ENCODE measurements at regions not wholly inside any gene's neighbourhood (a gene's known extent, or its start where the extent isn't known, plus 50 kb on each side); places are given as distances from the start of the nearest gene placed in this dataset.

GRCh38 chr13:77388944-77389624, 62.2 kb upstream of the MYCBP2 start:
- DNase-seq (ENCODE audit: low read depth, low spot score), result no peak
- in situ Hi-C loops (cut with HindIII; ENCODE audit: low pct_unique_long_range_greater_than_20kb, low sequenced_read_pairs), result no loop called here

- in situ Hi-C loops (cut with HindIII; ENCODE audit: low pct_unique_long_range_greater_than_20kb, low sequenced_read_pairs), result no loop called here
- no peak for DNase-seq (ENCODE audit: low read depth, low spot score)
Observed at GRCh38 chr13:77387607-77388200, 60.8 kb upstream of the MYCBP2 start.

GRCh38 chr13:77386880-77387606, 60.1 kb upstream of the MYCBP2 start:
- peak; percentile 15 for DNase-seq (ENCODE audit: low read depth, low spot score)
- in situ Hi-C loops (cut with HindIII; ENCODE audit: low pct_unique_long_range_greater_than_20kb, low sequenced_read_pairs), result no loop called here

GRCh38 chr13:77386046-77386445, 59.2 kb upstream of the MYCBP2 start:
- no peak for DNase-seq (ENCODE audit: low read depth, low spot score)
- in situ Hi-C loops (cut with HindIII; ENCODE audit: low pct_unique_long_range_greater_than_20kb, low sequenced_read_pairs), result no loop called here

GRCh38 chr13:77384999-77385398, 58.1 kb upstream of the MYCBP2 start:
- in situ Hi-C loops (cut with HindIII; ENCODE audit: low pct_unique_long_range_greater_than_20kb, low sequenced_read_pairs), result no loop called here

GRCh38 chr13:77383097-77383496, 56.2 kb upstream of the MYCBP2 start:
- in situ Hi-C loops (cut with HindIII; ENCODE audit: low pct_unique_long_range_greater_than_20kb, low sequenced_read_pairs), result no loop called here

More at GRCh38 chr13:77384999-77385398, 58.1 kb upstream of the MYCBP2 start:
- DNase-seq (ENCODE audit: low read depth, low spot score), result no peak

GRCh38 chr13:77381059-77381458, 54.2 kb upstream of the MYCBP2 start:
- DNase-seq (ENCODE audit: low read depth, low spot score), result no peak
- in situ Hi-C loops (cut with HindIII; ENCODE audit: low pct_unique_long_range_greater_than_20kb, low sequenced_read_pairs), result no loop called here

More at GRCh38 chr13:77383097-77383496, 56.2 kb upstream of the MYCBP2 start:
- no peak for DNase-seq (ENCODE audit: low read depth, low spot score)

GRCh38 chr13:77379508-77379907, 52.6 kb upstream of the MYCBP2 start:
- in situ Hi-C loops (cut with HindIII; ENCODE audit: low pct_unique_long_range_greater_than_20kb, low sequenced_read_pairs), result no loop called here
- no peak for DNase-seq (ENCODE audit: low read depth, low spot score)

GRCh38 chr13:77378662-77379061, 51.8 kb upstream of the MYCBP2 start:
- in situ Hi-C loops (cut with HindIII; ENCODE audit: low pct_unique_long_range_greater_than_20kb, low sequenced_read_pairs), result no loop called here
- DNase-seq (ENCODE audit: low read depth, low spot score), result no peak

- no peak for DNase-seq (ENCODE audit: low read depth, low spot score)
- in situ Hi-C loops (cut with HindIII; ENCODE audit: low pct_unique_long_range_greater_than_20kb, low sequenced_read_pairs), result no loop called here
Observed at GRCh38 chr13:77377016-77377415, 50.1 kb upstream of the MYCBP2 start.
